ENCODE measurements at regions not wholly inside any gene's neighbourhood (a gene's known extent, or its start where the extent isn't known, plus 50 kb on each side); places are given as distances from the start of the nearest gene placed in this dataset.

DNA sequence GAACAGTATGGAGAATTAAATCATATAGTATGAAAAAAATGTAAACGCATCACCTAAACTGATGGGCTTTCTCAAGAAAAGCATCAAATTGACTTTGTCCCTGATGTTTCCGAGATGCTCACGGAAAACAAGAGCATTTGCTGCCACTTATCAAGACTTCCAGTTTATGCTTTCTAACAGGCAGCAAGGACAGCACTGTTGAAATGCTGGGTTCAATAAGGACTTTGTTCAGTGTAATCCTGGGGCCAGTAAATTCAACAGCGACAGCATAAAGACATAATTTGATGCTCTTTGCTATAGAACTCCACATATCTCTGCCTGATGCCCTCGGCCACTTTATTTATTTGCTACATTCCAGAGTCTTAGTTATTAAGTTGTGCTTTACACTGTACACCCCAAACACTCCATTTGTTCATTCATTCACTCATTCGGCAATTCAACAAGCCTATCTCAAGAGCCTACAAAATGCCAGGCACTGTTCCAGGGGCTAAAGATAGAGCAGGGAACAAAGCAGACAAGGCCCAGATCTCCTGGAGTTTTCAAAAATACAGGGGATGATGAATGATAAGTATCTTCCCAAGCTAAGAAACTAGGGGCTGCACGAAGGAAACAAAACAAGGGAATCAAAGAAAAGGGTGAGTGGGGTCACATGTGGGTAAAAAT, 294.6 kb downstream of the ZNF608 start:
- no peaks in the 10 kb centered on the region for H3K36me3 ChIP-seq (replicated peaks in 1 of 2; ENCODE audit: control insufficient read depth in 1 of 2, insufficient read depth in 2 of 2, low read length in 2 of 2)
- no peak overlapping the region for H3K9ac ChIP-seq (ENCODE audit: insufficient read depth, low read length, poor library complexity, severe bottlenecking)
- 94% methylated on average over 3 of the region's 7 CpGs for WGBS (ENCODE audit: insufficient coverage)
- H3K36me3 Mint-ChIP-seq, result no peaks in the 10 kb centered on the region
- H3K27ac ChIP-seq (ENCODE audit: low read depth in 1 of 2, low read length in 2 of 2), result no peak overlapping the region
- no peaks in the 10 kb centered on the region for H3K27me3 ChIP-seq (ENCODE audit: control insufficient read depth in 2 of 2, insufficient read depth in 2 of 2, low read length in 2 of 2)
- no peak overlapping the region for H3K4me2 ChIP-seq (replicated peaks; ENCODE audit: extremely low read depth, low read length, poor library complexity, severe bottlenecking)
- H3K4me1 ChIP-seq (ENCODE audit: control insufficient read depth in 1 of 2, insufficient read depth in 2 of 2, low read length in 2 of 2), result no peaks in the 10 kb centered on the region
- no peak for DNase-seq
- no peaks in the 10 kb centered on the region for H3K27me3 Mint-ChIP-seq (ENCODE audit: low read depth in 3 of 3)
- intact Hi-C loops (cut with micrococcal nuclease), result no loop called here
- H4K20me1 ChIP-seq (ENCODE audit: insufficient read depth, low read length), result no peaks in the 10 kb centered on the region
- H3K27ac Mint-ChIP-seq, result no peak overlapping the region
- H3K9me3 ChIP-seq (replicated peaks in 1 of 2; ENCODE audit: control insufficient read depth in 1 of 2, insufficient read depth in 1 of 2, low read length in 2 of 2), result no peaks in the 10 kb centered on the region
- H3K4me1 Mint-ChIP-seq, result peaks cover 2% of the 10 kb centered on the region
- TF ChIP-seq, protein P1, sequence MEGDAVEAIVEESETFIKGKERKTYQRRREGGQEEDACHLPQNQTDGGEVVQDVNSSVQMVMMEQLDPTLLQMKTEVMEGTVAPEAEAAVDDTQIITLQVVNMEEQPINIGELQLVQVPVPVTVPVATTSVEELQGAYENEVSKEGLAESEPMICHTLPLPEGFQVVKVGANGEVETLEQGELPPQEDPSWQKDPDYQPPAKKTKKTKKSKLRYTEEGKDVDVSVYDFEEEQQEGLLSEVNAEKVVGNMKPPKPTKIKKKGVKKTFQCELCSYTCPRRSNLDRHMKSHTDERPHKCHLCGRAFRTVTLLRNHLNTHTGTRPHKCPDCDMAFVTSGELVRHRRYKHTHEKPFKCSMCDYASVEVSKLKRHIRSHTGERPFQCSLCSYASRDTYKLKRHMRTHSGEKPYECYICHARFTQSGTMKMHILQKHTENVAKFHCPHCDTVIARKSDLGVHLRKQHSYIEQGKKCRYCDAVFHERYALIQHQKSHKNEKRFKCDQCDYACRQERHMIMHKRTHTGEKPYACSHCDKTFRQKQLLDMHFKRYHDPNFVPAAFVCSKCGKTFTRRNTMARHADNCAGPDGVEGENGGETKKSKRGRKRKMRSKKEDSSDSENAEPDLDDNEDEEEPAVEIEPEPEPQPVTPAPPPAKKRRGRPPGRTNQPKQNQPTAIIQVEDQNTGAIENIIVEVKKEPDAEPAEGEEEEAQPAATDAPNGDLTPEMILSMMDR (IDR thresholded peaks at IDR 0.05), result no peak
- H3K4me3 Mint-ChIP-seq, result no peak overlapping the region
- no peak overlapping the region for H2AFZ ChIP-seq (ENCODE audit: insufficient read depth, low read depth, low read length, poor library complexity, severe bottlenecking)
- no peaks in the 10 kb centered on the region for H3K79me2 ChIP-seq (ENCODE audit: insufficient read depth, low read length)
- no peak overlapping the region for H3K4me3 ChIP-seq (replicated peaks in 1 of 3; ENCODE audit: low read depth in 2 of 3, low read length in 3 of 3)
- peaks cover 0 to 3% (median 0%) of the 10 kb centered on the region in 7 donors for H3K9me3 Mint-ChIP-seq

DNA sequence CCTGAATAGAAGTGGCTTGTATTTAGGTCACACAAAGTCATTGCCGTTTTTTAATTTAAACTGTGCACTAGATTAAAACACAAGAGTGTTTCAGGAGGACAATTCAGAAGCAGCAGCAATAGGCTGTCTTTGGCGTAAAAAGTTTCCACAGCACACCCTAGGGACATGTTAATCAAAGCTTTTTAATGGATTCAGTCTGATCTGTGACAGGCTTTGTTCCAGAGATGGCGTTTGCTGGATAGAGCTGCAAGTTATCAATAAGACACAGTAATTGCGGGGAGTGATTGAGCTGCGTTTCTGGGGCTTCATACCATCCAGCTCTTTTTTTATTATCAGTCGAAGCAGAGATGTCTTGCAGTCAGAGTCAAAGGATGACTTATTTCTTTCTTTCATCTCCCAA, 300.3 kb downstream of the ZNF608 start:
- TF ChIP-seq, protein P1 (IDR thresholded peaks at IDR 0.05), result no peak
- H4K20me1 ChIP-seq (ENCODE audit: insufficient read depth, low read length), result no peaks in the 10 kb centered on the region
- Mint-ChIP-seq H3K9me3 (peaks cover 0 to 4% (median 0%) of the 10 kb centered on the region in 7 donors), H3K27ac (no peak overlapping the region), H3K4me3 (no peak overlapping the region), H3K27me3 (ENCODE audit: low read depth in 3 of 3) (peaks cover 0 to 1% (median 0%) of the 10 kb centered on the region in 3 donors), H3K4me1 (no peaks in the 10 kb centered on the region), H3K36me3 (no peaks in the 10 kb centered on the region)
- WGBS (ENCODE audit: insufficient coverage), result 93% methylated on average over 3 of the region's 6 CpGs
- DNase-seq, result no peak
- no peak overlapping the region for H3K4me3 ChIP-seq (replicated peaks in 1 of 3; ENCODE audit: low read depth in 2 of 3, low read length in 3 of 3)
- no peak overlapping the region for H3K9ac ChIP-seq (ENCODE audit: insufficient read depth, low read length, poor library complexity, severe bottlenecking)
- H3K27ac ChIP-seq (ENCODE audit: low read depth in 1 of 2, low read length in 2 of 2), result no peak overlapping the region
- no peaks in the 10 kb centered on the region for H3K79me2 ChIP-seq (ENCODE audit: insufficient read depth, low read length)
- intact Hi-C loops (cut with micrococcal nuclease), result no loop called here
- H3K9me3 ChIP-seq (replicated peaks in 1 of 2; ENCODE audit: control insufficient read depth in 1 of 2, insufficient read depth in 1 of 2, low read length in 2 of 2), result no peaks in the 10 kb centered on the region
- no peaks in the 10 kb centered on the region for H3K27me3 ChIP-seq (ENCODE audit: control insufficient read depth in 2 of 2, insufficient read depth in 2 of 2, low read length in 2 of 2)
- H3K4me1 ChIP-seq (ENCODE audit: control insufficient read depth in 1 of 2, insufficient read depth in 2 of 2, low read length in 2 of 2), result no peaks in the 10 kb centered on the region
- H2AFZ ChIP-seq (ENCODE audit: insufficient read depth, low read depth, low read length, poor library complexity, severe bottlenecking), result no peak overlapping the region
- no peaks in the 10 kb centered on the region for H3K36me3 ChIP-seq (replicated peaks in 1 of 2; ENCODE audit: control insufficient read depth in 1 of 2, insufficient read depth in 2 of 2, low read length in 2 of 2)
- no peak overlapping the region for H3K4me2 ChIP-seq (replicated peaks; ENCODE audit: extremely low read depth, low read length, poor library complexity, severe bottlenecking)

Measured in CD14-positive monocyte (primary cell).